Activated B cell treated with CpG ODN at 0.5 μM for 24 hours (primary cell): ENCODE measurements at regions not wholly inside any gene's neighbourhood (a gene's known extent, or its start where the extent isn't known, plus 50 kb on each side); places are given as distances from the start of the nearest gene placed in this dataset.

Source experiments
- ATAC-seq: fragments of 200-7000 bp; cut with Tn5 transposase; one replicate; pipeline ENCODE4 v1.10.0; 2021; ENCODE audit warnings: low read depth, mild to moderate bottlenecking, moderate library complexity
- CTCF ChIA-PET: fragments of 350-600 bp; sonication (Branson Sonifier 250); formaldehyde crosslinking; loops from one replicate; lab custom pipeline; 2021; ENCODE audit warnings: antibody characterized with exemption; lab: Charles Lee
- POLR2A ChIA-PET: fragments of 350-600 bp; sonication (Branson Sonifier 250); formaldehyde crosslinking; loops from one replicate; lab custom pipeline; 2021; ENCODE audit warnings: antibody characterized with exemption; lab: Charles Lee
- DNase-seq: peaks from one replicate; pipeline ENCODE4 v3.0.0; 2022
- H3K27ac Mint-ChIP-seq: one replicate; pipeline ENCODE4 v1.8.0; 2020; ENCODE audit warnings: mixed read lengths
- H3K27me3 Mint-ChIP-seq: one replicate; pipeline ENCODE4 v1.8.0; 2021; ENCODE audit warnings: mixed read lengths
- H3K36me3 Mint-ChIP-seq: one replicate; pipeline ENCODE4 v1.8.0; 2021; ENCODE audit warnings: low read depth, mixed read lengths
- H3K4me1 Mint-ChIP-seq: one replicate; pipeline ENCODE4 v1.8.0; 2021; ENCODE audit warnings: mixed read lengths
- H3K4me3 Mint-ChIP-seq: one replicate; pipeline ENCODE4 v1.8.0; 2020; ENCODE audit warnings: mild to moderate bottlenecking, mixed read lengths
- H3K9me3 Mint-ChIP-seq: one replicate; pipeline ENCODE4 v1.8.0; 2020; ENCODE audit warnings: mixed read lengths
- intact Hi-C: fragments of 100-400 bp; cut with micrococcal nuclease; formaldehyde crosslinking; loops from one replicate; pipeline ENCODE4 v1.15.1; 2024
- TF ChIP-seq, protein P1 (sequence below): fragments of 200-600 bp; IDR thresholded peaks from one replicate; pipeline ENCODE4 v1.8.0; 2022; ENCODE audit warnings: antibody characterized with exemption, mild to moderate bottlenecking

DNA sequence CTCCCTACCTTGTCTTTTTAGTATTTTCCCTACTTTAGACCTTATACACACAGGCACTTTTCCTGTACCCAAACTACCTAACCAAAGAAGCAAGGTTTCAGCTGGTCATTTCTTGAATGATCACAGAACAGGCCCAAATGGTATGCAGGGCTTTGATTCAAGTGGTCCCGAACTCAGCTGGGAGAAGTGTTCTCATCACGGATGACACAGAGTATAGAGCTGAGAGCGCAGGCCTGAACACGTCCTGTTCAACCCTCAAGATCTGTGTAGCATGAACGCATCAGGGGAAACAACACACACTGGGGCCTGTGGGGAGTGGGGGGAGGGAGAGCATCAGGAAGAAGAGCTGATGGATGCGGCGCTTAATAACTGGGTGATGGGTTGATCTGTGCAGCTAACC, 318.2 kb downstream of the SFMBT2 start:
- H3K4me3 Mint-ChIP-seq = no peak overlapping the region
- H3K9me3 Mint-ChIP-seq = no peaks in the 10 kb centered on the region
- no peaks in the 10 kb centered on the region for H3K4me1 Mint-ChIP-seq
- intact Hi-C loops = no loop called here
- TF ChIP-seq, protein P1, sequence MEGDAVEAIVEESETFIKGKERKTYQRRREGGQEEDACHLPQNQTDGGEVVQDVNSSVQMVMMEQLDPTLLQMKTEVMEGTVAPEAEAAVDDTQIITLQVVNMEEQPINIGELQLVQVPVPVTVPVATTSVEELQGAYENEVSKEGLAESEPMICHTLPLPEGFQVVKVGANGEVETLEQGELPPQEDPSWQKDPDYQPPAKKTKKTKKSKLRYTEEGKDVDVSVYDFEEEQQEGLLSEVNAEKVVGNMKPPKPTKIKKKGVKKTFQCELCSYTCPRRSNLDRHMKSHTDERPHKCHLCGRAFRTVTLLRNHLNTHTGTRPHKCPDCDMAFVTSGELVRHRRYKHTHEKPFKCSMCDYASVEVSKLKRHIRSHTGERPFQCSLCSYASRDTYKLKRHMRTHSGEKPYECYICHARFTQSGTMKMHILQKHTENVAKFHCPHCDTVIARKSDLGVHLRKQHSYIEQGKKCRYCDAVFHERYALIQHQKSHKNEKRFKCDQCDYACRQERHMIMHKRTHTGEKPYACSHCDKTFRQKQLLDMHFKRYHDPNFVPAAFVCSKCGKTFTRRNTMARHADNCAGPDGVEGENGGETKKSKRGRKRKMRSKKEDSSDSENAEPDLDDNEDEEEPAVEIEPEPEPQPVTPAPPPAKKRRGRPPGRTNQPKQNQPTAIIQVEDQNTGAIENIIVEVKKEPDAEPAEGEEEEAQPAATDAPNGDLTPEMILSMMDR = no peak
- DNase-seq = no peak
- CTCF ChIA-PET = no interaction called here
- no peak for ATAC-seq
- H3K27me3 Mint-ChIP-seq = peaks cover 2% of the 10 kb centered on the region
- no peaks in the 10 kb centered on the region for H3K36me3 Mint-ChIP-seq
- POLR2A ChIA-PET = no interaction called here
- H3K27ac Mint-ChIP-seq = no peak overlapping the region

DNA sequence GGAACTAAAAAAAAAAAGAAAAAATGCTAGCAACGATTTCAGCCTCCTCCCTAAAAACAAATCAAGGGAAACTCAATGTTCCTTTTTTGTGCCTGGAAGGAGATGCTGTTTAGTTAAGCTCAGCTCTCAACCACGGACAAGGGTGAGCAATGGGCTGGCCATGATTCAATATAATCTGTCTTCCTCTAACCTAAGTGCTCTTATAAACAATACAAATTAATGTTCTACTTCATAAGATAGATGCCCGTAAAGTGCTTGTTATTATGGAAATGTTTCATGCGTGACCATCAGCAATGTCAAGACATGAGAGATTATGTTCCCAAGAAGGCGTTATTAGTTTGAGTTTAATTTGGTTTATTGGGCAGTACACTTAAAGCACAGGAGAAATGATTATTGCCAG, 320.3 kb downstream of the SFMBT2 start:
- no peak for ATAC-seq
- Mint-ChIP-seq H3K4me3 (no peak overlapping the region), H3K27me3 (peaks cover 5% of the 10 kb centered on the region), H3K9me3 (no peaks in the 10 kb centered on the region), H3K27ac (no peak overlapping the region), H3K4me1 (no peaks in the 10 kb centered on the region), H3K36me3 (no peaks in the 10 kb centered on the region)
- TF ChIP-seq, protein P1 = no peak
- intact Hi-C loops = no loop called here
- POLR2A ChIA-PET = no interaction called here
- no peak for DNase-seq
- CTCF ChIA-PET = interaction anchor here (1.4 kb wide), 1 partner anchor 11 kb away, joined by 3 read pairs; no protein-coding TSS in a partner anchor

DNA sequence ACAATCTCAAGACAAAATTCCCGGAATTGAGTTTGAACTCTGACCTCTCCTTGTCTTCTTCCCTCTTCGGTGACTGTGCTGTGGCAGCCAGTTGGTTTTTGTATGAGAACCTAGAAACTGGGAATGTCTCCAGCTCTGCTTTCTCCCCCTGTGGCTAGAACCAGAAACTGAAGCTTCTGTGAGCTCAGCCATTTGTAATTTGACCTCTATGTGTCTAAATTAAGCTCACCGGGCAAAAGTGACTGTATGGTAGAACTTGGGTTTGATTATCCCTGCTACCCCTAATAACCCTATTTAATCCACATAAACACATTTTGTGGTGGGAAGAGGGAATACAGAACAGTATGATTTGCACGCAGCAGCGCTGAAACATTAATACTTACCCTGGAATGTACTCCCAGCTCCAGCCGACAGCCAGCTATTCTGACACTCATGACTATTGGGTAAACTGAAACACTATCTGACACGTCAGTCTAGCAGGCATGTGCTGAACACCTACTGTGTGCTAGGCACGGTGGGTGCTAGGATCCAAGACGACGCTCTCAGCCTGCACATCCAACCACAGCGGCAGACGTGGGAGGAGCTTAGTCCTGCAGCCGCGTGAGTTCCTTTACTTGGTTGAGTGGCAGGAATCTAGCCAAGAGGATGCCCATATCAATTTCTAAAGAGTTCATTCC, 324.8 kb downstream of the SFMBT2 start:
- DNase-seq = no peak
- Mint-ChIP-seq H3K4me1 (no peaks in the 10 kb centered on the region), H3K27me3 (peaks cover 19% of the 10 kb centered on the region), H3K36me3 (no peaks in the 10 kb centered on the region), H3K9me3 (no peaks in the 10 kb centered on the region), H3K27ac (no peak overlapping the region), H3K4me3 (no peak overlapping the region)
- TF ChIP-seq, protein P1 = no peak
- ChIA-PET CTCF (interaction anchor here (1.7 kb wide), 1 partner anchor 166 kb away, joined by 6 read pairs; no protein-coding TSS in a partner anchor), POLR2A (no interaction called here)
- intact Hi-C loops = no loop called here
- ATAC-seq = no peak

DNA sequence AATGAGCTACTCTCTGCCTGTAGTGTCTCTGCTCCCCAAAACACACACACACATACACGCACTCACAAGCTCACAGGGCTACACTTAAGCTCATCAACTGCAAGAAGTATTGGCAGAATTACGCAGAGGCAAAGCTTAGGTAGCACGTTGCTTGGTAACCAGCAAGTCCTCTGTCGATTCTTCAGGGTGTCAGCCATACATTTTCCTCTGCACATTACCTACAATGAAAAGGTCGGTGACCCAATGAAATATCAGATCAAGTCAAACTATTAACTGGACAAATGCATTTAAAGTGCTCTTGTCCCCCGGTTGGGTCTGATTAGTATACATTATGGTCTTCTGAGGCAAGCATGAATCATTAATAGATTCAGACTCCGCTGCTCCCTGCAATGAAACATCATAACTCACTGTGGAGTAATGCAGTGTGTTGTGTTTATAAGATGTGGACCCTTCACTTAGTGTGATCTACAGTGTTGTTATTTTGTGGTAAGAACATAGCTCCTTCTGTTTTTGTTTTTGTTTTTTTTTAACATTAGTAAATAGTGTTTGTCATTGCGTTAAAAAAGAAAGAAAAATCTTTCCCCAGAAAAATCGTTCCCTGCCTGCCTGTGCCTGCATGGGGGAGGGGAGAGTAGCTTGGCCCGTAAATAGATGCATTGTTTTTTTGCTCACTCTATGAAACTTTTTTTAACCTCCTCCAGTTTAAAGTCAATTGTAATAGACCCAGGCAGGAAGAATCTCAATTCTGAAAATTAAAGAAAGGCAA, 325.5 kb downstream of the SFMBT2 start:
- ATAC-seq (no peak), DNase-seq (no peak)
- Mint-ChIP-seq H3K4me1 (no peaks in the 10 kb centered on the region), H3K4me3 (no peak overlapping the region), H3K27ac (no peak overlapping the region), H3K27me3 (peaks cover 19% of the 10 kb centered on the region), H3K36me3 (no peaks in the 10 kb centered on the region), H3K9me3 (no peaks in the 10 kb centered on the region)
- TF ChIP-seq, protein P1 = no peak
- CTCF ChIA-PET = interaction anchor here (1.7 kb wide), 1 partner anchor 165 kb away, joined by 6 read pairs; no protein-coding TSS in a partner anchor
- POLR2A ChIA-PET = no interaction called here
- intact Hi-C loops = no loop called here

DNA sequence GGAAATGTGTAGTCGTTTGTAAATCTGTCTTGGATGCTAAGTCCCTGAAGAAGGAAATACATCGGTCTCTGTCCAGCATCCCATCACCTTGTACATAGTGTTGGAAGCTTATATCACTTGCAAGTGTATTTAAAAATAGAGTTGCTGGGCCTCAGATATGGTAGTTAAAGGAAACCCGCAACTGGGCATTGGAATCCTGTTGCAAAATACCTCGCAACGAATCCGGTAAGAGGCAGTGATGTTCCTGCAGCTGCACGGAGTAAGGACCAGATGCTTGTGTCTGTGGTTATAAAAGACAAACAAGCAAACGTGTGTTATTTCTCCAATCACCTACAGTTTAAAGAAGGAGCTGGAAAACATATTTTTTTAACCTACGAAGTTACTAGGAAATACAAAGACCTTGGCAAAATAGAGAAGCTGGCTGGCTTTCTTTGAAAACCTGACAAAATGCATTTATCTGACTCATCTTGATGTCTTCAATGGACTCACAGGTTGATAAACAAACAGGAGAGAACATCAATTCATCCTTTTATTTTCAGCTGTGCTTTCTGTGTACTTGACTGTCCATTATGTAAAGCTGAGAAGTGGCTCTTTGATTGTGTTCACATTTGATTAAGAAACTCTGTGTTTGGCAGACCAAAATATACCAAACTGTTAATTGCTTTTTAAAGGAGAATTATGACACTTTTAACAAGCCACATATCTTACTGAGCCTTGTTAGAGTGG, 326.4 kb downstream of the SFMBT2 start:
- intact Hi-C loops = no loop called here
- no peaks in the 10 kb centered on the region for H3K9me3 Mint-ChIP-seq

More for the DNA sequence above, 326.4 kb downstream of the SFMBT2 start:
- H3K27ac Mint-ChIP-seq = no peak overlapping the region
- DNase-seq = no peak
- no peak for ATAC-seq
- H3K4me3 Mint-ChIP-seq = no peak overlapping the region
- no peaks in the 10 kb centered on the region for H3K4me1 Mint-ChIP-seq
- CTCF ChIA-PET = interaction anchor here (1.7 kb wide), 1 partner anchor 165 kb away, joined by 6 read pairs; no protein-coding TSS in a partner anchor
- peaks cover 19% of the 10 kb centered on the region for H3K27me3 Mint-ChIP-seq
- no peaks in the 10 kb centered on the region for H3K36me3 Mint-ChIP-seq
- TF ChIP-seq, protein P1 = no peak
- POLR2A ChIA-PET = no interaction called here
